Type B pancreatic cell (in vitro differentiated cells): ENCODE measurements at regions not wholly inside any gene's neighbourhood (a gene's known extent, or its start where the extent isn't known, plus 50 kb on each side); places are given as distances from the start of the nearest gene placed in this dataset.

Experiments used
- DNase-seq: peaks from one replicate; pipeline ENCODE4 v3.0.0; 2021; ENCODE audit warnings: mixed read lengths; ENCODE audit not compliant: unreplicated experiment; ENCODE audit errors: extremely low spot score
- H3K27ac Mint-ChIP-seq: 2 replicates; pipeline ENCODE4 v1.8.0; 2021; ENCODE audit warnings: mild to moderate bottlenecking, mixed read lengths
- H3K27me3 Mint-ChIP-seq: 2 replicates; pipeline ENCODE4 v1.8.0; 2021; ENCODE audit warnings: mixed read lengths
- H3K36me3 Mint-ChIP-seq: 2 replicates; pipeline ENCODE4 v1.8.0; 2021; ENCODE audit warnings: mixed read lengths
- H3K4me1 Mint-ChIP-seq: one replicate; pipeline ENCODE4 v1.8.0; 2021; ENCODE audit warnings: mixed read lengths; ENCODE audit not compliant: unreplicated experiment
- H3K4me3 Mint-ChIP-seq: 2 replicates; pipeline ENCODE4 v1.8.0; 2021; ENCODE audit warnings: mild to moderate bottlenecking, mixed read lengths
- H3K9me3 Mint-ChIP-seq: 2 replicates; pipeline ENCODE4 v1.8.0; 2021; ENCODE audit warnings: mixed read lengths
- CTCF ChIP-seq: fragments of 200-600 bp; sonication (generic); conservative IDR thresholded peaks from 2 replicates; pipeline ENCODE4 v1.5.0; 2021; ENCODE audit warnings: antibody characterized with exemption, mild to moderate bottlenecking

GRCh38 chrX:43551590-43551989 is 104.5 kb upstream of the MAOA start:
- H3K9me3 Mint-ChIP-seq: no peaks in the 10 kb centered on the region
- peak overlapping the region; percentile 41 for H3K4me3 Mint-ChIP-seq
- H3K4me1 Mint-ChIP-seq: peaks cover 10% of the 10 kb centered on the region
- no peaks in the 10 kb centered on the region for H3K27me3 Mint-ChIP-seq
- no peak for DNase-seq
- H3K36me3 Mint-ChIP-seq: no peaks in the 10 kb centered on the region
- no peak for TF ChIP-seq CTCF
- H3K27ac Mint-ChIP-seq: peak overlapping the region; percentile 5

GRCh38 chrX:43552156-43552555 is 103.9 kb upstream of the MAOA start:
- no peaks in the 10 kb centered on the region for H3K9me3 Mint-ChIP-seq
- no peaks in the 10 kb centered on the region for H3K27me3 Mint-ChIP-seq
- H3K36me3 Mint-ChIP-seq: no peaks in the 10 kb centered on the region
- H3K4me3 Mint-ChIP-seq: peak overlapping the region; percentile 41
- no peak for TF ChIP-seq CTCF
- no peak for DNase-seq
- peaks cover 10% of the 10 kb centered on the region for H3K4me1 Mint-ChIP-seq
- peak overlapping the region; percentile 5 for H3K27ac Mint-ChIP-seq

GRCh38 chrX:43552703-43553102 is 103.4 kb upstream of the MAOA start:
- H3K4me3 Mint-ChIP-seq: no peak overlapping the region
- no peaks in the 10 kb centered on the region for H3K36me3 Mint-ChIP-seq
- H3K27ac Mint-ChIP-seq: no peak overlapping the region
- no peaks in the 10 kb centered on the region for H3K9me3 Mint-ChIP-seq
- no peaks in the 10 kb centered on the region for H3K27me3 Mint-ChIP-seq
- DNase-seq: no peak
- TF ChIP-seq CTCF: no peak
- peaks cover 10% of the 10 kb centered on the region for H3K4me1 Mint-ChIP-seq

- no peak overlapping the region for H3K4me3 Mint-ChIP-seq
These were observed 102.8 kb upstream of the MAOA start for GRCh38 chrX:43553257-43553656.

GRCh38 chrX:43556207-43556606 is 99.9 kb upstream of the MAOA start:
- Mint-ChIP-seq H3K4me3 (no peak overlapping the region), H3K4me1 (peaks cover 14% of the 10 kb centered on the region), H3K36me3 (no peaks in the 10 kb centered on the region), H3K27me3 (no peaks in the 10 kb centered on the region), H3K9me3 (no peaks in the 10 kb centered on the region), H3K27ac (no peak overlapping the region)
- DNase-seq: no peak
- TF ChIP-seq CTCF: no peak

More at GRCh38 chrX:43553257-43553656, 102.8 kb upstream of the MAOA start:
- Mint-ChIP-seq H3K27me3 (no peaks in the 10 kb centered on the region), H3K9me3 (no peaks in the 10 kb centered on the region), H3K4me1 (peaks cover 10% of the 10 kb centered on the region), H3K36me3 (no peaks in the 10 kb centered on the region), H3K27ac (no peak overlapping the region)
- DNase-seq: no peak
- TF ChIP-seq CTCF: no peak

- Mint-ChIP-seq H3K4me1 (peaks cover 4% of the 10 kb centered on the region), H3K27me3 (no peaks in the 10 kb centered on the region), H3K4me3 (no peak overlapping the region), H3K36me3 (no peaks in the 10 kb centered on the region), H3K9me3 (no peaks in the 10 kb centered on the region), H3K27ac (no peak overlapping the region)
- TF ChIP-seq CTCF: peak; percentile 91
- DNase-seq: no peak
These were observed 98.3 kb upstream of the MAOA start for GRCh38 chrX:43557792-43558191.
